ENCODE measurements at regions not wholly inside any gene's neighbourhood (a gene's known extent, or its start where the extent isn't known, plus 50 kb on each side); places are given as distances from the start of the nearest gene placed in this dataset.
A peak's percentile ranks its signal among the peaks of the same experiment; 100 is the strongest.

DNA sequence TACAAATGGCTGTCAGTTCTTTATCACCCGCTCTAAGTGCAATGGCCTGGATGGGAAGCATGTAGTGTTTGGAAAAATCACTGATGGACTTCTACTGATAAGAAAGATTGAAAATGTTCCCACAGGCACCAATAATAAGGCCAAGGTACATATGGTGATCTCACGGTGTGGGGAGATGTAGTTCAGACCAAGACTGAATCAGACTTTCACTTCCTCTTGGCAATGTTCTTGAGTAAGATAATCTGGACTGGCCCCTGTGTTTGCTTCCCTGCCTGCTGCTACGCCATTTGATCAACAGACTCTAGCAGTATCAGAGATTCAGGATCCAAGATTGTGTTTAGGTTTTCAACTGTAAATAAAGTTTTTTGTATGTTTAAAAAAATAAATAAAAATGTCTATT, 682.2 kb upstream of the AMOT start:
- Histone ChIP-seq H3K79me2 (ENCODE audit: control insufficient read depth, insufficient read depth, low read length) (no peaks in the 10 kb centered on the region), H3K18ac (ENCODE audit: low read length) (no peak overlapping the region), H3K56ac (ENCODE audit: low read length) (no peak overlapping the region), H2AK5ac (ENCODE audit: low read length) (no peak overlapping the region), H2BK120ac (ENCODE audit: low read depth, low read length) (no peak overlapping the region), H3K27me3 (ENCODE audit: insufficient read depth, low read length, poor library complexity) (no peaks in the 10 kb centered on the region), H4K8ac (ENCODE audit: low read depth, low read length) (no peak overlapping the region), H4K5ac (ENCODE audit: low read length) (no peak overlapping the region), H3K79me1 (ENCODE audit: low read length) (no peaks in the 10 kb centered on the region), H2BK15ac (replicated peaks; ENCODE audit: low read depth) (no peak overlapping the region), H3K9ac (ENCODE audit: low read length) (no peak overlapping the region), H3K36me3 (ENCODE audit: control insufficient read depth, insufficient read depth, low read length) (no peaks in the 10 kb centered on the region), H2BK5ac (ENCODE audit: low read length) (no peak overlapping the region), H3K4me3 (ENCODE audit: low read length) (no peak overlapping the region), H3K4me2 (ENCODE audit: low read length) (no peak overlapping the region), H3K23ac (ENCODE audit: low read length) (no peak overlapping the region), H3K27ac (ENCODE audit: low read depth, low read length) (no peak overlapping the region), H3K4ac (ENCODE audit: low read depth, low read length) (no peak overlapping the region), H3K4me1 (ENCODE audit: control insufficient read depth, low read depth, low read length) (no peaks in the 10 kb centered on the region)
- no CpG with 5 or more reads among the region's 3 CpGs for WGBS (ENCODE audit: extremely low coverage, insufficient coverage, low lambda C conversion rate)
- DNase-seq: no peak

DNA sequence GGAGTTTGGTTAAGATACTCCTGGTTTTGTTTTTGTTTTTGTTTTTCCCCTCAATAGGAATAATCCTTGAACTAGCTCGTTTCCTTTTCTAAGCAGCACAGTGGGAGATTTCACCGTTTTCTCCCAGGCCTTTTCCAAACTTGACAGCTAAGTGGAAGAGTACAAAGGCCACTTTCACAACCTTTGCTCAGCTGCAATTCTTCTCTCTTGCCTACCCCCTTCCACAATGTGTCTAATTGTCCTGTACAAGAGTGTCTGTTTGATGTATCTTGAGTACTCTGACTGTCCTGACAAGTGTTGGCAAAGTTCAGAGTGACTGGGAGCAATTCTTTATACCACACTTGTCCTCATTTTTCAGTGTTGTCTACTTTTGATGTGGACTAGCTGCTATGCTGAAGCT, 674.3 kb upstream of the AMOT start:
- H4K8ac ChIP-seq (ENCODE audit: low read depth, low read length): no peak overlapping the region
- H3K4me2 ChIP-seq (ENCODE audit: low read length): no peak overlapping the region

DNA sequence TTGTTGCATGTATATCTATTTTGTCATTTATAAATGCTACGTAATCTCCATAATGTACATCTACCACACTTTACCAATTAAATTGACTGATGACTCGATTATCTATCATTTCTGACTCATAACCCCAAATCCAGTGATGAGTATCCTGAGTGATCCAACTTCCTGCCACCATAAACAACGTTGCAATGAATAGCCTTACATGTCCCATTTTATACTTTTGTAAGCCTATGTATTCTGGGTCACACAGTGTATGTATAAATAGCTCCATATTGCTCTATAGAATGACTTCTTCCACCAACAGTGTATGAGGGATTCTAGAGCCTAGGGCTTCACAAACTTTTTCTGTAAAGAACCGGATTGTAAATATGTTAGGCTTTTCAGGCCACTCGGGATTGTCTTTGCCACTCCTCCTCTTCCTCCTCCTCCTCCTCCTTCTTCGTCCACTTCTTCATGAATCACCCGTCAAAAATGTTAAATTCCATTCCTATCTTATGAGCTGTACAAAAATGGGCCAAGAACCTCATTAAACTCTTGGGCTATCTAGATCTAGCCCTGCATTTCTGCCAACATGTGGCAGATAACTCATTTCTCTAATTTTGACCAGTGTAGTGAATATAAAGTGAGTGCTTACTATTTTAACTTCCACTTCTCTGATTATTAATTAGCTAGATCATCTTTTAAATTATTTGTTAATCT, 672.2 kb upstream of the AMOT start:
- H3K27ac ChIP-seq (ENCODE audit: low read depth, low read length): no peak overlapping the region
- H3K4me3 ChIP-seq (ENCODE audit: low read length): no peak overlapping the region
- H3K56ac ChIP-seq (ENCODE audit: low read length): no peak overlapping the region
- H4K8ac ChIP-seq (ENCODE audit: low read depth, low read length): no peak overlapping the region
- H3K18ac ChIP-seq (ENCODE audit: low read length): no peak overlapping the region
- H3K9ac ChIP-seq (ENCODE audit: low read length): no peak overlapping the region
- H3K4me1 ChIP-seq (ENCODE audit: control insufficient read depth, low read depth, low read length): no peaks in the 10 kb centered on the region
- no peak overlapping the region for H3K4ac ChIP-seq (ENCODE audit: low read depth, low read length)
- no peak overlapping the region for H3K23ac ChIP-seq (ENCODE audit: low read length)
- DNase-seq: no peak
- H3K36me3 ChIP-seq (ENCODE audit: control insufficient read depth, insufficient read depth, low read length): no peaks in the 10 kb centered on the region
- no peaks in the 10 kb centered on the region for H3K27me3 ChIP-seq (ENCODE audit: insufficient read depth, low read length, poor library complexity)
- H2AK5ac ChIP-seq (ENCODE audit: low read length): no peak overlapping the region
- H4K5ac ChIP-seq (ENCODE audit: low read length): no peak overlapping the region
- no peak overlapping the region for H2BK15ac ChIP-seq (replicated peaks; ENCODE audit: low read depth)
- no peak overlapping the region for H2BK5ac ChIP-seq (ENCODE audit: low read length)
- H3K79me2 ChIP-seq (ENCODE audit: control insufficient read depth, insufficient read depth, low read length): no peaks in the 10 kb centered on the region
- 100% methylated on average over 1 of the region's 7 CpGs for WGBS (ENCODE audit: extremely low coverage, insufficient coverage, low lambda C conversion rate)
- H3K79me1 ChIP-seq (ENCODE audit: low read length): no peaks in the 10 kb centered on the region
- no peak overlapping the region for H2BK120ac ChIP-seq (ENCODE audit: low read depth, low read length)
- no peak overlapping the region for H3K4me2 ChIP-seq (ENCODE audit: low read length)

More for the DNA sequence above, 674.3 kb upstream of the AMOT start:
- H3K36me3 ChIP-seq (ENCODE audit: control insufficient read depth, insufficient read depth, low read length): no peaks in the 10 kb centered on the region
- H3K4me3 ChIP-seq (ENCODE audit: low read length): no peak overlapping the region
- H3K4me1 ChIP-seq (ENCODE audit: control insufficient read depth, low read depth, low read length): no peaks in the 10 kb centered on the region
- H3K4ac ChIP-seq (ENCODE audit: low read depth, low read length): no peak overlapping the region
- H3K23ac ChIP-seq (ENCODE audit: low read length): no peak overlapping the region
- H3K9ac ChIP-seq (ENCODE audit: low read length): no peak overlapping the region
- no peak overlapping the region for H4K5ac ChIP-seq (ENCODE audit: low read length)
- no peak overlapping the region for H2BK15ac ChIP-seq (replicated peaks; ENCODE audit: low read depth)
- no peaks in the 10 kb centered on the region for H3K79me1 ChIP-seq (ENCODE audit: low read length)
- no peak overlapping the region for H2AK5ac ChIP-seq (ENCODE audit: low read length)
- no peak overlapping the region for H2BK5ac ChIP-seq (ENCODE audit: low read length)
- H3K27me3 ChIP-seq (ENCODE audit: insufficient read depth, low read length, poor library complexity): no peaks in the 10 kb centered on the region
- no peak overlapping the region for H2BK120ac ChIP-seq (ENCODE audit: low read depth, low read length)
- H3K79me2 ChIP-seq (ENCODE audit: control insufficient read depth, insufficient read depth, low read length): no peaks in the 10 kb centered on the region
- DNase-seq: peak; percentile 0
- H3K56ac ChIP-seq (ENCODE audit: low read length): no peak overlapping the region
- H3K18ac ChIP-seq (ENCODE audit: low read length): no peak overlapping the region
- WGBS (ENCODE audit: extremely low coverage, insufficient coverage, low lambda C conversion rate): no CpG with 5 or more reads among the region's 2 CpGs
- no peak overlapping the region for H3K27ac ChIP-seq (ENCODE audit: low read depth, low read length)

DNA sequence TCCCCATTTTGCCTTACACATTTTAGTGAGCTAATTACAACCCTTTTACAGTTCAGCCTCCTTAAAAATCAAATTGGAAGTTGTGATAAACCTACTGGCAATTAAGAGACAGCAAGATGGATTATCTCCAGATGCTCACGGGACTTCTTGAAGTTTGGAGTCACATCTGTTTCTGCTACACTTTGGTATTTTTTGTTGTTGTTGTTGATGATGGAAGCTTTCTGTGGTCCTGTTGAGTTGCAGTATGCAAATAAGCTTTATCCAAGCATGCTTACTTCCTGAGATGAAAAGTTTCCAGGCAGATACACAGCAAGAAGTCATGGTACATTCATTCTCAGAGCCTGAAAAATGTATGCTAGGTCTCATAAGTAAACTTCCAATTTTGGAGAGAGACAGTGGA, 670.0 kb upstream of the AMOT start:
- no peak overlapping the region for H3K27ac ChIP-seq (ENCODE audit: low read depth, low read length)
- no peak overlapping the region for H3K4me3 ChIP-seq (ENCODE audit: low read length)
- no peak overlapping the region for H3K18ac ChIP-seq (ENCODE audit: low read length)
- no peaks in the 10 kb centered on the region for H3K4me1 ChIP-seq (ENCODE audit: control insufficient read depth, low read depth, low read length)
- no peaks in the 10 kb centered on the region for H3K36me3 ChIP-seq (ENCODE audit: control insufficient read depth, insufficient read depth, low read length)
- H3K4ac ChIP-seq (ENCODE audit: low read depth, low read length): no peak overlapping the region
- DNase-seq: no peak
- H3K79me2 ChIP-seq (ENCODE audit: control insufficient read depth, insufficient read depth, low read length): no peaks in the 10 kb centered on the region
- no peak overlapping the region for H3K56ac ChIP-seq (ENCODE audit: low read length)
- H3K9ac ChIP-seq (ENCODE audit: low read length): no peak overlapping the region
- WGBS (ENCODE audit: extremely low coverage, insufficient coverage, low lambda C conversion rate): no CpG with 5 or more reads among the region's 1 CpG
- H4K5ac ChIP-seq (ENCODE audit: low read length): no peak overlapping the region
- H2BK120ac ChIP-seq (ENCODE audit: low read depth, low read length): no peak overlapping the region
- H2BK15ac ChIP-seq (replicated peaks; ENCODE audit: low read depth): no peak overlapping the region
- no peaks in the 10 kb centered on the region for H3K79me1 ChIP-seq (ENCODE audit: low read length)
- no peaks in the 10 kb centered on the region for H3K27me3 ChIP-seq (ENCODE audit: insufficient read depth, low read length, poor library complexity)
- H2BK5ac ChIP-seq (ENCODE audit: low read length): no peak overlapping the region
- no peak overlapping the region for H3K4me2 ChIP-seq (ENCODE audit: low read length)
- no peak overlapping the region for H4K8ac ChIP-seq (ENCODE audit: low read depth, low read length)
- no peak overlapping the region for H3K23ac ChIP-seq (ENCODE audit: low read length)
- H2AK5ac ChIP-seq (ENCODE audit: low read length): no peak overlapping the region

DNA sequence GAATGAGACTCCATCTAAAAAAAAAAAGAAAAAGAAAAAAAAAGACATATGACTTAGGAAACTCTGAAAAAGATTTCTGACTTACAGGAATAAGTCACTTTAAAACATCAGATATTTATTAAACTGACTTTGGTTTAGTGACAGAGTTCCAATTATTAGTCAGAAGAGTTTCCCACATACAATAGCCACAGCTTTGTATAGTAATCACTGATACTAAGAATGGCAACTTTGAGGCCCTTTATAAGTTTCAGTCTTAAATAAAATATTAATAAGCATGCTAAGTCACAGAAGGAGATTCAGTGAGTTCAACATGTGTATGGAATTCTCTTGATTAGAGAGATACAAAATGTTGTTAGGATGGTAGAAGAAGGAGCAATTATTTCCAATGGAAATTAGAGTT, 652.3 kb upstream of the AMOT start:
- Histone ChIP-seq H3K56ac (ENCODE audit: low read length) (no peak overlapping the region), H3K27ac (ENCODE audit: low read depth, low read length) (no peak overlapping the region), H3K18ac (ENCODE audit: low read length) (no peak overlapping the region), H2BK5ac (ENCODE audit: low read length) (no peak overlapping the region), H3K79me1 (ENCODE audit: low read length) (no peaks in the 10 kb centered on the region), H3K4me2 (ENCODE audit: low read length) (no peak overlapping the region), H2BK15ac (replicated peaks; ENCODE audit: low read depth) (no peak overlapping the region), H3K4me1 (ENCODE audit: control insufficient read depth, low read depth, low read length) (no peaks in the 10 kb centered on the region), H3K9ac (ENCODE audit: low read length) (no peak overlapping the region), H3K36me3 (ENCODE audit: control insufficient read depth, insufficient read depth, low read length) (no peaks in the 10 kb centered on the region), H3K4me3 (ENCODE audit: low read length) (no peak overlapping the region), H3K4ac (ENCODE audit: low read depth, low read length) (no peak overlapping the region), H4K5ac (ENCODE audit: low read length) (no peak overlapping the region), H2AK5ac (ENCODE audit: low read length) (no peak overlapping the region), H3K79me2 (ENCODE audit: control insufficient read depth, insufficient read depth, low read length) (no peaks in the 10 kb centered on the region), H3K23ac (ENCODE audit: low read length) (no peak overlapping the region), H2BK120ac (ENCODE audit: low read depth, low read length) (no peak overlapping the region), H3K27me3 (ENCODE audit: insufficient read depth, low read length, poor library complexity) (no peaks in the 10 kb centered on the region), H4K8ac (ENCODE audit: low read depth, low read length) (no peak overlapping the region)
- no peak for DNase-seq

DNA sequence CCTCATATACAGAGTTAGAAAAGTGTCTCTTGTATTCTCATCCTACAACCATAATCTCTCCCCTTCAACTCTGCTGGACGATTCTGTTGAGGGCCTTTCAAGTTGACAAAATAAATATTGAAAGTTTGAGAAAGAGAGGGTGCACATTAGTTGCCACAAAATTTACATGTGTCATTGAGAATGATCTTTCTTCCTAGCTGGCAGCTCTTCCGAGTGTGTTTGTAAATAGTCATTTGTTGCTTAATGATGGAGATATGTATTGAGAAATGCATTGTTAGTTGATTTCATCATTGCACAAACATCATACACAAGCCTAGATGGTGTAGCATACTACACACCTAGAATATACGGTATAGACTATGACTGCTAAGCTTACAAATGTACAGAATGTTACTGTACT, 632.8 kb upstream of the AMOT start:
- no peak overlapping the region for H3K18ac ChIP-seq (ENCODE audit: low read length)
- H2AK5ac ChIP-seq (ENCODE audit: low read length): no peak overlapping the region
- H4K8ac ChIP-seq (ENCODE audit: low read depth, low read length): no peak overlapping the region
- no peaks in the 10 kb centered on the region for H3K79me1 ChIP-seq (ENCODE audit: low read length)
- no peak overlapping the region for H3K23ac ChIP-seq (ENCODE audit: low read length)
- H3K27ac ChIP-seq (ENCODE audit: low read depth, low read length): no peak overlapping the region
- no peak for DNase-seq
- no peak overlapping the region for H3K9ac ChIP-seq (ENCODE audit: low read length)
- no peaks in the 10 kb centered on the region for H3K36me3 ChIP-seq (ENCODE audit: control insufficient read depth, insufficient read depth, low read length)
- H3K4me2 ChIP-seq (ENCODE audit: low read length): no peak overlapping the region
- no peak overlapping the region for H2BK5ac ChIP-seq (ENCODE audit: low read length)
- H3K4me3 ChIP-seq (ENCODE audit: low read length): no peak overlapping the region
- no peaks in the 10 kb centered on the region for H3K4me1 ChIP-seq (ENCODE audit: control insufficient read depth, low read depth, low read length)
- H3K27me3 ChIP-seq (ENCODE audit: insufficient read depth, low read length, poor library complexity): no peaks in the 10 kb centered on the region
- H3K79me2 ChIP-seq (ENCODE audit: control insufficient read depth, insufficient read depth, low read length): no peaks in the 10 kb centered on the region
- H2BK120ac ChIP-seq (ENCODE audit: low read depth, low read length): no peak overlapping the region
- no peak overlapping the region for H3K4ac ChIP-seq (ENCODE audit: low read depth, low read length)
- H3K56ac ChIP-seq (ENCODE audit: low read length): no peak overlapping the region
- no peak overlapping the region for H2BK15ac ChIP-seq (replicated peaks; ENCODE audit: low read depth)
- no CpG with 5 or more reads among the region's 3 CpGs for WGBS (ENCODE audit: extremely low coverage, insufficient coverage, low lambda C conversion rate)
- no peak overlapping the region for H4K5ac ChIP-seq (ENCODE audit: low read length)

Measured in mesendoderm (in vitro differentiated cells).